ENCODE measurements at regions not wholly inside any gene's neighbourhood (a gene's known extent, or its start where the extent isn't known, plus 50 kb on each side); places are given as distances from the start of the nearest gene placed in this dataset.
"Not testable (repeated sequence)": the region's sequence is repeated elsewhere in the genome, so short reads cannot be mapped to it uniquely, and the experiment has no call there.

GRCh38 chr1:188166654-188167053 is 1337.9 kb downstream of the PLA2G4A start:
- DNase-seq (no peak), ATAC-seq (ENCODE audit: insufficient read depth, low FRiP score) (no peak)
- 74 to 84% methylated on average over 1 of the region's 1 CpG for WGBS, 2 donors
- Histone ChIP-seq H3K9ac (ENCODE audit: insufficient read depth in 1 of 2, low read length in 2 of 2) (no peak overlapping the region), H3K4me3 (no peak overlapping the region), H3K36me3 (ENCODE audit: control insufficient read depth in 4 of 4, insufficient read depth in 4 of 4, low read length in 4 of 4) (no peaks in the 10 kb centered on the region), H3K27ac (ENCODE audit: low read depth in 1 of 2, low read length in 1 of 2) (no peak overlapping the region), H3K27me3 (ENCODE audit: control insufficient read depth in 3 of 3, insufficient read depth in 3 of 3, low read length in 2 of 3) (no peaks in the 10 kb centered on the region), H3K4me1 (ENCODE audit: control insufficient read depth in 5 of 5, insufficient read depth in 5 of 5, low read length in 5 of 5) (no peaks in the 10 kb centered on the region), H3K9me3 (ENCODE audit: control insufficient read depth in 4 of 4, insufficient read depth in 3 of 4, low read length in 3 of 4) (no peaks in the 10 kb centered on the region)
- TF ChIP-seq CTCF (IDR thresholded peaks at IDR 0.05; ENCODE audit: control extremely low read depth, extremely low read depth) = no peak

DNA sequence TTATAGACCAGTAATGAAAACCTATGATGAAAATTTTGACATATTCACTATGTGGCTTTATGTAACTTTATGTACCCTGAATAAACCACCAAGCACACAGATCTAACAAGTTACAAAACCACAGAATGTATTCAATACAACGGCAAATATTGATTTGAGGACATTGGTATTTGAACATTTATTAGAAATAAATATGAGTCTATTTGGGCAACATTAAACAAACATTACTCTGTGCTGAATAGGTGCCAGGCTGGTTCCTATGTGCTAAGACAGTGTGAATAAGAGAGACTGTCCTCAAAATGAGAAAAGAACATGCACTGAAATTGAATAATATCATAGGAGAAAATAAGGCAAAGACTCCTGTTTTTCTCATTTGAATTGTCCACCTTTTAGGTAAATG is 1341.2 kb downstream of the PLA2G4A start:
- H3K27me3 ChIP-seq (ENCODE audit: control insufficient read depth in 3 of 3, insufficient read depth in 3 of 3, low read length in 2 of 3) = no peaks in the 10 kb centered on the region
- TF ChIP-seq CTCF (IDR thresholded peaks at IDR 0.05; ENCODE audit: control extremely low read depth, extremely low read depth) = no peak
- H3K27ac ChIP-seq (ENCODE audit: low read depth in 1 of 2, low read length in 1 of 2) = no peak overlapping the region
- H3K4me1 ChIP-seq (ENCODE audit: control insufficient read depth in 5 of 5, insufficient read depth in 5 of 5, low read length in 5 of 5) = no peaks in the 10 kb centered on the region
- no peak overlapping the region for H3K4me3 ChIP-seq
- no peak overlapping the region for H3K9ac ChIP-seq (ENCODE audit: insufficient read depth in 1 of 2, low read length in 2 of 2)
- ATAC-seq (ENCODE audit: insufficient read depth, low FRiP score) (no peak), DNase-seq (peak in 1 of 3 donors; percentile 0)
- H3K36me3 ChIP-seq (ENCODE audit: control insufficient read depth in 4 of 4, insufficient read depth in 4 of 4, low read length in 4 of 4) = no peaks in the 10 kb centered on the region
- 67 to 91% methylated on average over 1 of the region's 1 CpG for WGBS, 2 donors
- H3K9me3 ChIP-seq (ENCODE audit: control insufficient read depth in 4 of 4, insufficient read depth in 3 of 4, low read length in 3 of 4) = no peaks in the 10 kb centered on the region

GRCh38 chr1:188170411-188170810 is 1341.7 kb downstream of the PLA2G4A start:
- H3K4me3 ChIP-seq = no peak overlapping the region
- 93 to 95% methylated on average over 1 of the region's 1 CpG for WGBS, 2 donors
- H3K9ac ChIP-seq (ENCODE audit: insufficient read depth in 1 of 2, low read length in 2 of 2) = no peak overlapping the region
- no peaks in the 10 kb centered on the region for H3K9me3 ChIP-seq (ENCODE audit: control insufficient read depth in 4 of 4, insufficient read depth in 3 of 4, low read length in 3 of 4)
- no peak for TF ChIP-seq CTCF (IDR thresholded peaks at IDR 0.05; ENCODE audit: control extremely low read depth, extremely low read depth)
- no peaks in the 10 kb centered on the region for H3K4me1 ChIP-seq (ENCODE audit: control insufficient read depth in 5 of 5, insufficient read depth in 5 of 5, low read length in 5 of 5)
- H3K27me3 ChIP-seq (ENCODE audit: control insufficient read depth in 3 of 3, insufficient read depth in 3 of 3, low read length in 2 of 3) = no peaks in the 10 kb centered on the region
- ATAC-seq (ENCODE audit: insufficient read depth, low FRiP score) (no peak), DNase-seq (no peak)
- H3K36me3 ChIP-seq (ENCODE audit: control insufficient read depth in 4 of 4, insufficient read depth in 4 of 4, low read length in 4 of 4) = no peaks in the 10 kb centered on the region
- no peak overlapping the region for H3K27ac ChIP-seq (ENCODE audit: low read depth in 1 of 2, low read length in 1 of 2)

DNA sequence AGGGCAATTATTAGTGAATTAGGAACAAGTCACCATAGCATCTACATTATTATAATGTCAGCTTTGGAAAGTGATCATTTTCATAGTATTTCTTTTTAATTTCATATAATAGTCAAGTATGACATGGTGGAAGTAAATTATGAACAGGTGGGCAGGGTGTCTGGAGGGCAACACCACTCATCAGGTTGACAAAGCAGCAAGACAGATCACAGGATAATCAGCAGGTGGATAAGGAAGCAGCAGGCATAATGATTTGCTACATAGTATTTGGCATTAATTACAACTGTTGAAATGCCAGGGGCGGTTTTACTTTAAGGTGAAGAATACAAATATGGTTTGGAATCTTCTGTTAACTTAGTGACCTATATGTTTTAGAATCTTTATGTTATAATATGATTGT is 1342.2 kb downstream of the PLA2G4A start:
- no peak overlapping the region for H3K9ac ChIP-seq (ENCODE audit: insufficient read depth in 1 of 2, low read length in 2 of 2)
- no peak for TF ChIP-seq CTCF (IDR thresholded peaks at IDR 0.05; ENCODE audit: control extremely low read depth, extremely low read depth)
- no peak overlapping the region for H3K4me3 ChIP-seq
- DNase-seq (no peak), ATAC-seq (ENCODE audit: insufficient read depth, low FRiP score) (no peak)
- H3K9me3 ChIP-seq (ENCODE audit: control insufficient read depth in 4 of 4, insufficient read depth in 3 of 4, low read length in 3 of 4) = no peaks in the 10 kb centered on the region
- H3K4me1 ChIP-seq (ENCODE audit: control insufficient read depth in 5 of 5, insufficient read depth in 5 of 5, low read length in 5 of 5) = no peaks in the 10 kb centered on the region
- no peaks in the 10 kb centered on the region for H3K36me3 ChIP-seq (ENCODE audit: control insufficient read depth in 4 of 4, insufficient read depth in 4 of 4, low read length in 4 of 4)
- H3K27me3 ChIP-seq (ENCODE audit: control insufficient read depth in 3 of 3, insufficient read depth in 3 of 3, low read length in 2 of 3) = no peaks in the 10 kb centered on the region
- WGBS, 2 donors = 80 to 89% methylated on average over 1 of the region's 1 CpG
- H3K27ac ChIP-seq (ENCODE audit: low read depth in 1 of 2, low read length in 1 of 2) = no peak overlapping the region

DNA sequence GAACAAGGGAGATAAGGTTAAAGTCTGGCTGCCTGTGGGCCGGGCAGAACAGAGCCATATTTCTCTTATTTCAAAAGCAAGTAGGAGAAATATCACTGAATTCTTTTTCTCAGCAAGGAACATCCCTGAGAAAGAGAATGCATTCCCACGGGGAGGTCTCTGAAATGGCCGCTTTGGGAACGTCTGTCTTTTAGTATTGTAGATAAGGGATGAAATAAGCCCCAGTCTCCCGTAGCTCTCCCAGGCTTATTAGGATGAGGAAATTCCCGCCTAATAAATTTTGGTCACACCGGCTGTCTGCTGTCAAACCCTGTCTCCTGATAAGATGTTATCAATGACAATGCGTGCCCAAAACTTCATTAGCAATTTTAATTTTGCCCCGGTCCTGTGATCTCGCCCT is 1353.3 kb downstream of the PLA2G4A start:
- not testable (repeated sequence) for H3K9ac ChIP-seq (ENCODE audit: insufficient read depth in 1 of 2, low read length in 2 of 2); H3K27me3 ChIP-seq (ENCODE audit: control insufficient read depth in 3 of 3, insufficient read depth in 3 of 3, low read length in 2 of 3); H3K27ac ChIP-seq (ENCODE audit: low read depth in 1 of 2, low read length in 1 of 2); DNase-seq; H3K4me1 ChIP-seq (ENCODE audit: control insufficient read depth in 5 of 5, insufficient read depth in 5 of 5, low read length in 5 of 5); H3K9me3 ChIP-seq (ENCODE audit: control insufficient read depth in 4 of 4, insufficient read depth in 3 of 4, low read length in 3 of 4); ATAC-seq (ENCODE audit: insufficient read depth, low FRiP score); H3K36me3 ChIP-seq (ENCODE audit: control insufficient read depth in 4 of 4, insufficient read depth in 4 of 4, low read length in 4 of 4); H3K4me3 ChIP-seq
- 85 to 88% methylated on average over 9 of the region's 10 CpGs for WGBS, 2 donors
